Muscle of leg (tissue), 3 donors: ENCODE measurements at regions not wholly inside any gene's neighbourhood (a gene's known extent, or its start where the extent isn't known, plus 50 kb on each side); places are given as distances from the start of the nearest gene placed in this dataset.

Experiments used
- DNase-seq: peaks from one replicate; pipeline ENCODE4 v3.0.0; 2013
- H3K27ac ChIP-seq: one replicate; pipeline ENCODE4 v1.5.1; 2013; ENCODE audit warnings: mild to moderate bottlenecking, low read length, control low read depth
- H3K27me3 ChIP-seq: one replicate; pipeline ENCODE4 v1.6.1; 2013; ENCODE audit warnings: low read length; ENCODE audit not compliant: control insufficient read depth, insufficient read depth
- H3K36me3 ChIP-seq: one replicate; pipeline ENCODE4 v1.6.1; 2013; ENCODE audit warnings: low read length; ENCODE audit not compliant: control insufficient read depth, insufficient read depth
- H3K4me1 ChIP-seq: one replicate; pipeline ENCODE4 v1.6.1; 2013; ENCODE audit warnings: low read length; ENCODE audit not compliant: control insufficient read depth, insufficient read depth
- H3K4me3 ChIP-seq: one replicate; pipeline ENCODE4 v1.5.1; 2013; ENCODE audit warnings: low read length, control low read depth
- H3K9me3 ChIP-seq: replicated peaks from 2 replicates; pipeline ENCODE4 v1.6.1; 2013; ENCODE audit warnings: low read depth, low read length; ENCODE audit not compliant: control insufficient read depth
- WGBS: methylation state at CpG from one replicate; pipeline ENCODE4 v1.1.5; 2013; ENCODE audit warnings: missing lambda C conversion rate; ENCODE audit not compliant: insufficient coverage; 5-methylcytosine and 5-hydroxymethylcytosine counted together

GRCh38 chr19:46944918-46945628 is 74.6 kb upstream of the NPAS1 start:
- Histone ChIP-seq H3K27me3 (no peaks in the 10 kb centered on the region), H3K9me3 (no peaks in the 10 kb centered on the region), H3K36me3 (peaks cover 22% of the 10 kb centered on the region), H3K27ac (peak overlapping the region; percentile 93), H3K4me1 (peaks cover 36% of the 10 kb centered on the region), H3K4me3 (peak overlapping the region; percentile 26)
- WGBS = 10% methylated on average over 3 of the region's 7 CpGs
- DNase-seq = peak; percentile 95

- Histone ChIP-seq H3K4me1 (peaks cover 41% of the 10 kb centered on the region), H3K27me3 (no peaks in the 10 kb centered on the region), H3K36me3 (peaks cover 20% of the 10 kb centered on the region), H3K27ac (peak overlapping the region; percentile 93), H3K9me3 (no peaks in the 10 kb centered on the region), H3K4me3 (no peak overlapping the region)
- DNase-seq = peak; percentile 68
- 13% methylated on average over 2 of the region's 8 CpGs for WGBS
Observed at GRCh38 chr19:46945694-46946489, 73.7 kb upstream of the NPAS1 start.

GRCh38 chr19:46946611-46947238 is 72.9 kb upstream of the NPAS1 start:
- Histone ChIP-seq H3K27ac (peak overlapping the region; percentile 93), H3K9me3 (no peaks in the 10 kb centered on the region)
- 100% methylated on average over 1 of the region's 4 CpGs for WGBS

GRCh38 chr19:46947866-46948265 is 71.8 kb upstream of the NPAS1 start:
- Histone ChIP-seq H3K36me3 (peaks cover 16% of the 10 kb centered on the region), H3K4me3 (no peak overlapping the region), H3K9me3 (no peaks in the 10 kb centered on the region), H3K27me3 (no peaks in the 10 kb centered on the region), H3K4me1 (peaks cover 50% of the 10 kb centered on the region), H3K27ac (no peak overlapping the region)
- no CpG with 5 or more reads among the region's 4 CpGs for WGBS
- DNase-seq = no peak

More at GRCh38 chr19:46946611-46947238, 72.9 kb upstream of the NPAS1 start:
- Histone ChIP-seq H3K4me3 (no peak overlapping the region), H3K4me1 (peaks cover 50% of the 10 kb centered on the region), H3K27me3 (no peaks in the 10 kb centered on the region), H3K36me3 (peaks cover 16% of the 10 kb centered on the region)
- DNase-seq = no peak

GRCh38 chr19:46950526-46951170 is 69.0 kb upstream of the NPAS1 start:
- DNase-seq = no peak
- Histone ChIP-seq H3K4me1 (peaks cover 30% of the 10 kb centered on the region), H3K4me3 (no peak overlapping the region), H3K36me3 (peaks cover 19% of the 10 kb centered on the region), H3K9me3 (peaks cover 3% of the 10 kb centered on the region), H3K27me3 (no peaks in the 10 kb centered on the region), H3K27ac (no peak overlapping the region)
- 100% methylated on average over 1 of the region's 7 CpGs for WGBS

- Histone ChIP-seq H3K27ac (no peak overlapping the region), H3K4me1 (peaks cover 23% of the 10 kb centered on the region), H3K27me3 (no peaks in the 10 kb centered on the region), H3K36me3 (peaks cover 19% of the 10 kb centered on the region), H3K4me3 (no peak overlapping the region), H3K9me3 (peaks cover 3% of the 10 kb centered on the region)
- peak; percentile 57 for DNase-seq
- 20% methylated on average over 3 of the region's 8 CpGs for WGBS
Observed at GRCh38 chr19:46951171-46951986, 68.3 kb upstream of the NPAS1 start.

GRCh38 chr19:46952874-46953273 is 66.8 kb upstream of the NPAS1 start:
- 93% methylated on average over 2 of the region's 5 CpGs for WGBS
- Histone ChIP-seq H3K36me3 (peaks cover 8% of the 10 kb centered on the region), H3K4me1 (peaks cover 17% of the 10 kb centered on the region), H3K9me3 (peaks cover 3% of the 10 kb centered on the region), H3K27ac (no peak overlapping the region), H3K27me3 (no peaks in the 10 kb centered on the region), H3K4me3 (no peak overlapping the region)
- no peak for DNase-seq

- Histone ChIP-seq H3K36me3 (peaks cover 7% of the 10 kb centered on the region), H3K4me1 (peaks cover 20% of the 10 kb centered on the region), H3K27me3 (no peaks in the 10 kb centered on the region), H3K27ac (no peak overlapping the region), H3K9me3 (peaks cover 3% of the 10 kb centered on the region), H3K4me3 (no peak overlapping the region)
- DNase-seq = no peak
- 74% methylated on average over 4 of the region's 6 CpGs for WGBS
Observed at GRCh38 chr19:46953955-46954501, 65.6 kb upstream of the NPAS1 start.

GRCh38 chr19:46954502-46954992 is 65.1 kb upstream of the NPAS1 start:
- Histone ChIP-seq H3K27ac (no peak overlapping the region), H3K4me1 (peaks cover 20% of the 10 kb centered on the region), H3K36me3 (peaks cover 7% of the 10 kb centered on the region), H3K9me3 (peaks cover 3% of the 10 kb centered on the region), H3K4me3 (no peak overlapping the region), H3K27me3 (no peaks in the 10 kb centered on the region)
- WGBS = 76% methylated on average over 4 of the region's 7 CpGs
- DNase-seq = no peak
